ENCODE measurements at regions not wholly inside any gene's neighbourhood (a gene's known extent, or its start where the extent isn't known, plus 50 kb on each side); places are given as distances from the start of the nearest gene placed in this dataset.

DNA sequence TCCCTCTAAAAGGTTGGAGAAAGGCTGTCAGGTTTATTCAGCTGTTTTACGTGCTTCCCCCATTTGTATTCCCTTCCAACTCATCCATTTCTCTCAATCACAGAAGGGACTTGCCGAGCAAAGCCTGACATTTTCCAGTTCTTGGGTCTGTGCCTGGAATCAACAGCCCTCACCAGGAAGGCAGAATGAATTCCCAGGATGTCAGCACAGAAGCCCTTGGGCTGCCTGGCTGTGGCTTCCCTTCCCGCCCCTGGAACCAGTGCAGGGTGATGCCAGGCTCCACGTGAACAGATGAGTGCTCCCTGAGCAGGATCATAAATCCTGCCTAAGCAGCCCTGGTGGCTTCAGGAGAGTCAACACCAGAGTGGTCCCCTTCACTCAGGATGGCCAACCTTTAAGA is 86.1 kb upstream of the CD83 start:
- no peak overlapping the region for H3K27ac ChIP-seq
- DNase-seq (ENCODE audit: low spot score) (no peak), ATAC-seq (ENCODE audit: insufficient number of reproducible peaks, low FRiP score, low read depth) (no peak)

DNA sequence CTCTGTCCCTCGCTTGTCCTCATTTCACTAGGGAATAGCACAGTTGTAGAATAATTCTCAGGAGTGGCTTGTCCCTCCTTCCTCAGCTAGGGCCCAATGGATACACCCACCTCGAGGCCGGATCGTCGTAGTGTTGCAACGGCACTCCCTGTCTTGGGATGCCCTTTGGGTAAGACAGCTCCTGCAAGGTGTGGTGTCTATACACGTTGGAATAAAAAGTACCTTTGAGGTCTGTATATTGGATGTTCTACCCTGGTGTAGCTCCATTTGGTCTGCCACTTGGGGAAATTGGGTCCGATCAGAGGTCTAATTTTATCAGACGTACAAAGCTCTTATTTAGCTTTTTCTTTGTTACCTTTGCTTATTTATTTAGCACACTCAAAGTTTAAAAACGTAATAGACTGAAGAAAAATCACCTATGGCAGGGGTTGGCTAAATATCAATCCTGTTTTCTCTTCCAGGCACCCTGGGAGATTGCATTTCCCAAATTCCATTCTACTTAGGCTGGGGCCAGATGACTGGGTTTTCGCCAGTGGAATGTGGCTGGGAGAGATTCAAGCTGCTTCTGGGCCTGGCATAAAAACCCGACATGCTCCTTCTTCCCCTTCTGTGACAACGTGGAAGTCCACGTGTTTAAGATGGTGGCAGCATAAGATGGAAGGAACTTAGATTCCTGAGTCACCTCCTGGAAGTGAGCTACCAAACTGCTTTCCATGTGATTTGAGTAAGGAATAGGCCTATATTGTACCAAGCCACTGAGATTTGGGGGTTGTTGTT is 82.3 kb upstream of the CD83 start:
- H3K36me3 ChIP-seq = no peaks in the 10 kb centered on the region
- no peak overlapping the region for H3K27ac ChIP-seq
- H3K9me3 ChIP-seq = no peaks in the 10 kb centered on the region
- DNase-seq (ENCODE audit: low spot score) = no peak
- H3K27me3 ChIP-seq (replicated peaks; ENCODE audit: insufficient read depth) = no peaks in the 10 kb centered on the region
- no peak overlapping the region for H3K4me3 ChIP-seq
- no peaks in the 10 kb centered on the region for H3K4me1 ChIP-seq (ENCODE audit: control insufficient read depth in 1 of 2, low read depth in 2 of 2)
- TF ChIP-seq CTCF (IDR thresholded peaks at IDR 0.05) = no peak
- ATAC-seq (ENCODE audit: insufficient number of reproducible peaks, low FRiP score, low read depth) = no peak

More for the DNA sequence above, 86.1 kb upstream of the CD83 start:
- Histone ChIP-seq H3K36me3 (no peaks in the 10 kb centered on the region), H3K4me1 (ENCODE audit: control insufficient read depth in 1 of 2, low read depth in 2 of 2) (no peaks in the 10 kb centered on the region), H3K27me3 (replicated peaks; ENCODE audit: insufficient read depth) (no peaks in the 10 kb centered on the region), H3K4me3 (no peak overlapping the region), H3K9me3 (no peaks in the 10 kb centered on the region)
- TF ChIP-seq CTCF (IDR thresholded peaks at IDR 0.05) = no peak

- Histone ChIP-seq H3K27me3 (replicated peaks; ENCODE audit: insufficient read depth) (no peaks in the 10 kb centered on the region), H3K4me1 (ENCODE audit: control insufficient read depth in 1 of 2, low read depth in 2 of 2) (no peaks in the 10 kb centered on the region), H3K9me3 (no peaks in the 10 kb centered on the region), H3K27ac (no peak overlapping the region), H3K4me3 (no peak overlapping the region), H3K36me3 (no peaks in the 10 kb centered on the region)
- TF ChIP-seq CTCF (IDR thresholded peaks at IDR 0.05) = no peak
- ATAC-seq (ENCODE audit: insufficient number of reproducible peaks, low FRiP score, low read depth) (no peak), DNase-seq (ENCODE audit: low spot score) (no peak)
Observed at GRCh38 chr6:14035874-14036273, 81.7 kb upstream of the CD83 start.

- DNase-seq (ENCODE audit: low spot score) (no peak), ATAC-seq (ENCODE audit: insufficient number of reproducible peaks, low FRiP score, low read depth) (no peak)
- Histone ChIP-seq H3K4me1 (ENCODE audit: control insufficient read depth in 1 of 2, low read depth in 2 of 2) (no peaks in the 10 kb centered on the region), H3K9me3 (no peaks in the 10 kb centered on the region), H3K27ac (no peak overlapping the region), H3K36me3 (no peaks in the 10 kb centered on the region), H3K4me3 (no peak overlapping the region), H3K27me3 (replicated peaks; ENCODE audit: insufficient read depth) (no peaks in the 10 kb centered on the region)
- TF ChIP-seq CTCF (IDR thresholded peaks at IDR 0.05) = no peak
Observed at GRCh38 chr6:14036911-14037310, 80.7 kb upstream of the CD83 start.

GRCh38 chr6:14037402-14038277 is 79.9 kb upstream of the CD83 start:
- no peak overlapping the region for H3K4me3 ChIP-seq
- no peaks in the 10 kb centered on the region for H3K9me3 ChIP-seq
- TF ChIP-seq CTCF (IDR thresholded peaks at IDR 0.05) = no peak
- no peaks in the 10 kb centered on the region for H3K4me1 ChIP-seq (ENCODE audit: control insufficient read depth in 1 of 2, low read depth in 2 of 2)
- no peaks in the 10 kb centered on the region for H3K27me3 ChIP-seq (replicated peaks; ENCODE audit: insufficient read depth)
- DNase-seq (ENCODE audit: low spot score) = no peak
- H3K27ac ChIP-seq = no peak overlapping the region
- ATAC-seq (ENCODE audit: insufficient number of reproducible peaks, low FRiP score, low read depth) = no peak
- H3K36me3 ChIP-seq = no peaks in the 10 kb centered on the region

Measured in thoracic aorta (tissue), 2 donors.